HFF-Myc (cell line): ENCODE measurements at regions not wholly inside any gene's neighbourhood (a gene's known extent, or its start where the extent isn't known, plus 50 kb on each side); places are given as distances from the start of the nearest gene placed in this dataset.

ENCODE experiments used
- DNase-seq: peaks from one replicate; pipeline ENCODE4 v3.0.0-alpha.2; 2011; ENCODE audit warnings: low read depth; ENCODE audit errors: extremely low read depth
- H3K4me3 ChIP-seq: replicated peaks from 2 replicates; pipeline ENCODE4 v1.5.1; 2011; ENCODE audit warnings: low read depth, mild to moderate bottlenecking, control low read depth, low read length
- TF ChIP-seq, protein P1 (sequence below): IDR thresholded peaks from 2 replicates; pipeline ENCODE4 v1.5.1; 2012; ENCODE audit warnings: mild to moderate bottlenecking, low read depth, low read length, control low read depth; ENCODE audit errors: missing control alignments

DNA sequence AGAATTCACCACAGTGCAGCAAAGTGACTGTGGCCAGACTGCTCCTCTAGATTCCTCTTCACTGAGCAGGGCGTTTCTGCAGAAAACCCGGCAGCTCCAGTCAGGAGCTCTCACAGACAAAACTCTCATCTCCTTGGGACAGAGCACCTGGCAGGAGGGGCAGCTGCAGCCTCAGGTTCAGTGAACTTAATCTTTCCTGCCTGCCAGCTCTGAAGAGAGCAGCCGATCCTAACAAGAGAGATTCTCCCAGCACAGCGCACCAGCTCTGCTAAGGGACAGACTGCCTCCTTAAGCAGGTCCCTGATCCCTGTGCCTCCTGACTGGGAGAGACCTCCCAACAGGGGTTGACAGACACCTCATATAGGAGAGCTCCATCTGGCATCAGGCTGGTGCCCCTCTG, 1065.5 kb downstream of the GRIK2 start:
- no peak for DNase-seq
- no peak overlapping the region for H3K4me3 ChIP-seq
- TF ChIP-seq, protein P1, sequence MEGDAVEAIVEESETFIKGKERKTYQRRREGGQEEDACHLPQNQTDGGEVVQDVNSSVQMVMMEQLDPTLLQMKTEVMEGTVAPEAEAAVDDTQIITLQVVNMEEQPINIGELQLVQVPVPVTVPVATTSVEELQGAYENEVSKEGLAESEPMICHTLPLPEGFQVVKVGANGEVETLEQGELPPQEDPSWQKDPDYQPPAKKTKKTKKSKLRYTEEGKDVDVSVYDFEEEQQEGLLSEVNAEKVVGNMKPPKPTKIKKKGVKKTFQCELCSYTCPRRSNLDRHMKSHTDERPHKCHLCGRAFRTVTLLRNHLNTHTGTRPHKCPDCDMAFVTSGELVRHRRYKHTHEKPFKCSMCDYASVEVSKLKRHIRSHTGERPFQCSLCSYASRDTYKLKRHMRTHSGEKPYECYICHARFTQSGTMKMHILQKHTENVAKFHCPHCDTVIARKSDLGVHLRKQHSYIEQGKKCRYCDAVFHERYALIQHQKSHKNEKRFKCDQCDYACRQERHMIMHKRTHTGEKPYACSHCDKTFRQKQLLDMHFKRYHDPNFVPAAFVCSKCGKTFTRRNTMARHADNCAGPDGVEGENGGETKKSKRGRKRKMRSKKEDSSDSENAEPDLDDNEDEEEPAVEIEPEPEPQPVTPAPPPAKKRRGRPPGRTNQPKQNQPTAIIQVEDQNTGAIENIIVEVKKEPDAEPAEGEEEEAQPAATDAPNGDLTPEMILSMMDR, result no peak

- no peak overlapping the region for H3K4me3 ChIP-seq
- TF ChIP-seq, protein P1, result no peak
- DNase-seq, result no peak
These were observed 1044.7 kb downstream of the GRIK2 start for GRCh38 chr6:102438171-102438570.

DNA sequence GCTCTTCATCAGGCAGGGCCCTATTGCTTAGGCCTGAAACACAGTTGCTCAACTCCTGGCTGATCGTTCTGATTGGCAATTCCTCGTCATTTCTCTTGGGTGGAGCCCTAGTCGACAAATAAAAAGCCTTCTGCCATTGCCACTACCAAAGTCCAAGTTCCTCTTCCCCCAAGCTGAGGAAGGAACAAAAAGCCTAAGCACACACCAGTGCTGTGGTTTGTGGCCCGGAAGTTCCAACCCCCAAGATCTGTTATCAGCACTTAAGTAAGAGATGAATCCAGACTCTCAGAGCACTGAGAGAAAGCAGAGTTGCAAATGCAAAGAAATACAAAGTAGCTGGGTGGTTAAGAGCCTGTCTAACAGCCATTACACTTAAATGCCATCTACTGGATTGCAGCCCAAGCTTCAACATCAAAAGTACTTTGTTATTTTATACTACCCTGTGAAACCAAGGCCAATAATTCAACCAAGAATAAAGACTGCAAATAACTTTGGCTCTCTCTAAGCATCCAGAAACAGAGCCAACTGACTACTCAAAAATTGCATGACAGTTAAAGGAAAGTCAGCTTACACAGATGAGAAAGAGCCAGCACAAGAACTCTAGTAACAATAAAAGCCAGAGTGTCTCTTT, 1024.0 kb downstream of the GRIK2 start:
- no peak for DNase-seq
- TF ChIP-seq, protein P1, result no peak
- H3K4me3 ChIP-seq, result no peak overlapping the region

DNA sequence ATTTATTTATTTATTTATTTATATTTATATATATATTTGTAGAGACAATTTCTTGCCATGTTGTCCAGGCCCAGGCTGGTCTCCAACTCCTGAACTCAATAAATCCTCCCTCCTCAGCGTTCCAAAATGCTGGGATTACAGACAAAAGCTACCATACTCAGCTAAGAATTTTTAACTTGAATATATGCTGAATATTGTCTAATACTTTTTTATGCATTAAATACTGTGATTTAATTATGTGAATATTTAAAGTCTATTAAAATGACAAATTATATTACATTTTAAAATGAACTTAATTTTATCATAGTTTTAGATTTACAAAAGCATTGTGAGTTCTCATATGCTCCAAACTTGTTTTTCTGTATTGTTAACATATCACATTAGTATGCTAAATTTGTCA, 1022.4 kb downstream of the GRIK2 start:
- no peak overlapping the region for H3K4me3 ChIP-seq
- TF ChIP-seq, protein P1, result no peak
- DNase-seq, result no peak

- TF ChIP-seq, protein P1, result no peak
These were observed 1018.3 kb downstream of the GRIK2 start for GRCh38 chr6:102411796-102412195.

DNA sequence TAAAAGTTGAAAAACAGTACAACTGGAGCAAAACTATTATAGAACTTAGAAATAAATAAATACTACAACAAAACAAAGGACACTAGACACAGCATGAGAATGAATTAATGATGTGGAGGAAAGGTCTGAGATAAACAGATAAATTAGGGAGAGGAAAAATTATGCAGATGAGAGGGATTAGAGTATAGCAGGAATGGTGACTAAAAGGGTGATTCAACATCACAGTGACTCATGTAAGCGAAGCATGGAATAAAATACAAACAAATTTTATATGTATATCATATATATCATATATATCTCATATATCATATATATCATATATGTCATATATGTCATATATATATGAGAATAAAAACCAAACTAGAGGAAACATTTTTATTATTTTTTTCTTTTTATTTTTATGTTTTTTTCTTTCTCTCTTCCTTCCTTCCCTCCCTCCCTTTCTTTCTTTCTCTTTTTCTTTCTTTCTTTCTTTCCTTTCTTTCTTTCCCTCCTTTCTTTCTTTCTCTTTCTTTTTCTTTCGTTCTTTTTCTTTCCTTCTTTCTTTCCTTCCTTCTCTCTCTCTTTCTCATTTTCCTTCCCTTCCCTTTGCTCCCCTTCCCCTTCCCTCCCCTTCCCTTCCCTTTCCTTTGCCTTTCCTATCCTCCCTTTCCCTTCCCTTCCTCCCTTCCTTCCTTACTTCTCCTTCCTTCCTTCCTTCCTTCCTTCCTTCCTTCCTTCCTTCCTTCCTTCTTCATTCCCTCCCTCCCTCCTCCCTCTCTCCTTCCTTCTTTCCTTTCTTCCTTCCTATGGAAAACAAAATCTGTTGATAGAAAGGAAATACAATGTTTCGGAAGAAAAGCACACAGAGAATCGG, 1014.6 kb downstream of the GRIK2 start:
- no peak for DNase-seq
- TF ChIP-seq, protein P1, result no peak
- H3K4me3 ChIP-seq, result no peak overlapping the region

More at GRCh38 chr6:102411796-102412195, 1018.3 kb downstream of the GRIK2 start:
- no peak for DNase-seq
- H3K4me3 ChIP-seq, result no peak overlapping the region
